RKO (cell line): ENCODE measurements at regions not wholly inside any gene's neighbourhood (a gene's known extent, or its start where the extent isn't known, plus 50 kb on each side); places are given as distances from the start of the nearest gene placed in this dataset.
A peak's percentile ranks its signal among the peaks of the same experiment; 100 is the strongest.
"Not testable (repeated sequence)": the region's sequence is repeated elsewhere in the genome, so short reads cannot be mapped to it uniquely, and the experiment has no call there.

Experiments
- DNase-seq: peaks from one replicate; pipeline ENCODE4 v3.0.0-alpha.2; 2016; ENCODE audit warnings: low spot score

DNA sequence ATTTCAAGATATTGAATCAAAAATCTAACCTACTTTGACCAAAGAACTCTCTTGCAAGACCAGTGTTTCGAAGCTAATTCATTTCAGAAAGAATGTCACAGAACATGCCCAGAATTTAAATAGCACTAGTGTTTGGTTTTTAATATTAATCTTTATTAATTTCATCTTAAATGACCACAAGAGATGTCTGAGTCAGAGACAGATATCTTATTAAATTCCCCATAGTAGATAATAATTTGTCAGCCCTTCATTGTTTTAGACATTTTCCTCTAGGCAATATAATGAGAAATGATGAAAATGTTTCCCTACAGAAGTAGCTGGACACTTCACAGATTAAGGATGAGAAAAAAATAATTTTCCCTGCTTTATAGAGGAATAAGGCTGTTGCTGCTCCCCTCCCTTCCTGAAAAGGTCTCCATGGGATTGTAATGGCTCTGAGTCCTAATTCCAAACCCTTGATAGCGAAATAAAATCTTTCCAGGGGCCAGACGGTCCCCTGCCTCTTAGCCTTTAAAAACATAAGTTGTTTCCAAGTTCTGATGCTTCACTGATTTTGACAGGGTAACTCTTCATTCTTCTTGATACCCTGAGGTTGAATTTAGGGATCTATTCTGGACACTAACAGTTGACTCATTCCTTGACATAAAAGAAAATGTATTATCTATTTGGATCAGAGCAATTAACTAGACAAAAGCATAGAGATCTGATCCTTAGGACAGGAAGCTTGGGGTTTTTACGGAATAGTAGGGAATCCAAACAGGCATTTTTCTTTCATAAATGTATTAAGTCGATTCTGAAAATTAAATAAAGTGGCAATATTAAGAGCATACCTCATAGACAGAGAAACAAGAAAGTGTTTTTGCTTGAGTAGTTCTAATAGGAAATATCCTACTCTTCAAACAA, 820.8 kb downstream of the BRINP3 start:
- no peak for DNase-seq

DNA sequence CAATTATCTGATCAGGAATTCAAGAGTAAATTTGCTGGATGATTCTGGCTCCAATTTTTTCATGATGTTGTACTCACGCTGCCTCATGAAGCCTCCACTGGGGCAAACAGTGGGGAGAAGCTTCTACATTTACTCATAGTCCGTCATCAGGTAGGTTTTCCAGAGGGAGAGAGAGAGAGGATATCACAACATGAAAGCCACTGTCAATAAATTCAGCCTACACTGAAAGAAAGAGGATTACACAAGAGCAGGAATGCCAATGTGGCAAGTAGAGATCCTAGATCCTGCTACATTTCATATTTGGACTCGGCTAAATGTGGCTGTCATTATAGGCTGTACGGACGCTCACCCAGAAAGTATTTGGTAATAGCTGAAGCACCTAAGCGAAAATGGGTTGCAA, 819.9 kb downstream of the BRINP3 start:
- DNase-seq: no peak

DNA sequence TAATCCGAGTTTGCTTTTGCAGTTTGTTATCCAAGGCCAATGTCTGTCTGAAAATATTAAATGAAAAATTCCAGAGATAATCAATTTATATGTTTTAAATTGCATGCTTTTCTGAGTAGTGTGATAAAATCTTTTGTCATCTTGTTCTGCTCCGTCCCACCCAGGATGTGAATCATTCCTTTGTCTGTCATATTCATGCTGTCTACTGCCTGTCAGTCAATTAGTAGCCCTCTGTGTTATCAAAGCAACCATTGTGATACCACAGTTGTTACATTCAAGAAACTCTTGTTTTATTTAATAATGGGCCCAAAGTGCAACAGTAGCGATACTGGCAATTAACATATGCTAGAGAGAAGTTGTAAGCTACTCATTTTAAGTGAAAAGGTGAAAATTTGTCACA, 819.3 kb downstream of the BRINP3 start:
- peak; percentile 39 for DNase-seq

DNA sequence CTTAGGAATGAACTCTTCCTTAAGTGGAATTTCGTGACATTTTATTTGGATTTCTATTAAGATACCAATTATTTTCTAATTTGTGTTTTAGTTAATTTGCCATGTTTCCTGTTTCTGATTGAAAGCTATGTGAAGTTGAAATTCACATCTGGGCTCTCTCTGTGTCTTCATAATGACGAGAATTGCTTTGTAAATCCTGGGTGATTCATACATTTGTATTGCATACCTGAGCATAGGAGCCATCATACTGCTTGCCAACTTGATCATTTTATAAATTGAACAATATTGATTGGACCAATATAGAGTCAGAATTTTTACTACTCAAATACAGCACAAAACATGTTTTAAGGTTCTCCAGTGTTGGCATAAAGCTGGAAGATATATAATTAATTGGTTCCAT, 817.9 kb downstream of the BRINP3 start:
- no peak for DNase-seq

DNA sequence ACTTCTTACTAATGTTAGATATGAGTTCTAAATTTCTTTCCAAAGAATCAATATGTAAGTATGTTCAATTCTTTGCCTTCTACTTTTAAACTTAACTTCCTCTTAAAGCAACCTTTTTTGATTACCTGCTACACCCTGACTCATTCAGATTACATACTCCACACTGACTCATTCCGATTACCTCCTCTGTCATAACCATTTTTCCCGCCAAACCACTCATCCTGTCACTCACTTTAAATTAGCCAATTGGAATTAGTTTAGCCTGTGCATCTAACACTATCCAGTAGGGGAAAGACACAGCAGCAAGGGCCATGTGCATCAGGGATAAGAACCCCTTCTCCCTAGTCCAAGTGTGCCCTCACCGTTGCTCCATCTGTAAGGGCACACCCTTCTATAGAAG, 815.5 kb downstream of the BRINP3 start:
- DNase-seq: peak; percentile 54

DNA sequence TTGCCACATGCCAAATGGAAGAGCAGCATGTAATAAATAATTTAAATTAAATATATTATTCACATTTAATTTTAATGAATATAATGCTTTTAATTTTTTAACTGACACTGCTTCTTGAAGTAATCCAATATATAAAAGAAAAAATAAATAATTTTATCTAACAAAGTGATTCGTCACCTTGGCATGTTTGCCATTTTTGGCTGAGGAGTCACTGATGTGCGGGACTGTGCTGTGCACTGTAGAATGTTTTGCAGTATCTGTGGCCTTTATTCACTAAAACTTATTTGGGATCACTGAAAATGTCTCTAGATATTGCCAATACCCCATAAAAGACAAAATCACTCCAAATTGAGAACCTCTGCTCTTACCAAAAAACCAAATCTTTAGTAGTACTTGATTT, 807.8 kb downstream of the BRINP3 start:
- peak; percentile 50 for DNase-seq

DNA sequence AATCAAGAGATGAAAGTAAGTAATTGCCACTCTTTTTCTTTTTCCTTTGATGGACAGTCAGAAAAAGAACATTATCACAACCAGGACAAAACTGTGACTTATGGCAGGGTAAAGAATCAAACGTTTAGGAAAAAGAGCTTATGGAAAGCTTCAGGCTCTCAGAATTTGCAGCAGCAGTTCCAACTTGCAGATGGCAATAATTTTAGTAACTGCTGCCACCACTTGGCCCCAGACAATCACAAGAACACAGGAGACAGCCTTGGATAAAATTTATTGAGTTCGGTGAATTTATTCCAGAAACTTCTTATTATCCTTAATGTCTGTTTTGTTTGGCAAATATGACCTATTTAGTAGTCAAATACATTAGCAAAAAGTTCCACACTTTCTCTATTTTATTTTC, 804.4 kb downstream of the BRINP3 start:
- peak; percentile 9 for DNase-seq

DNA sequence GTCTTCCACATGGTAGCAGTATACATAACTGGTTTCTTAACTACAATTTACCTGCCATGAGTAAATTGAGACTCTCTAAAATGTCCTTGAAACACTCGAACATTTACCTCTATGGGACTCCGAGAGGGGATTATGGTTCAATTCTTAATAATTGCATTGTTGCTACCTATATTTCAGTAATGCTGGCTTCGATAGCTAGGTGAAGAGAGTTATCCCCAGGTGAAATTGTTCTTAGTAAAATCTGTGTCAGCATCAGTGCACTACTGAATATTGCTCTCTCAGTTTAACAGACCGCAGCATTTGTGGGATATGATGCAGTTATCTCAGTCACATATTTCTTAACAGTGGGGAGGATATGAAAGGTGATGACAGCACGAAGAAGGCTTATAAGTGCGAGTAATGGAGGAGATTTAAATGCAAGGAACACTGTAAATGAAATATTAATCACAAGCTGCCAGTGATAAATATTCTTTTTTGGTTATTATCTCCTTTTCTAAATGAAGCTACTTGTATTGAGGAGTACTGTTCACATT, 801.9 kb downstream of the BRINP3 start:
- no peak for DNase-seq

DNA sequence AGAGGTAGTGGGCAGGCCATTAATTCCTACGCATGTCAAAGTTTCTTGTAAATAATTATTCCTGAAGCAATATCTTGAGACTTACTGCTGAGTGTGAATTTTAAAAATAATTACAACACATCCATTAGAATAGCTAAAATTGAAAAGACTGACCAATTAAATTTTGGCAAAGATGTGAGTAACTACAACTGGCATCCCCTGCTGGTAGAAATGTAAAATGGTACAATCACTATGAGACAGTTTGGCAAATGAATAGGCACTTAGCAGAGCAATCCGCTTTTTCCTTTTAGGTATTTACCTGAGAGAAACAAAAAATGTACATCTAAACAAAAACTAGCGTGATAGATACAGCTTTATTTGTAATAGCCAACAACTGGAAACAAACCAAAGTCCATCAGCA, 798.9 kb downstream of the BRINP3 start:
- no peak for DNase-seq

DNA sequence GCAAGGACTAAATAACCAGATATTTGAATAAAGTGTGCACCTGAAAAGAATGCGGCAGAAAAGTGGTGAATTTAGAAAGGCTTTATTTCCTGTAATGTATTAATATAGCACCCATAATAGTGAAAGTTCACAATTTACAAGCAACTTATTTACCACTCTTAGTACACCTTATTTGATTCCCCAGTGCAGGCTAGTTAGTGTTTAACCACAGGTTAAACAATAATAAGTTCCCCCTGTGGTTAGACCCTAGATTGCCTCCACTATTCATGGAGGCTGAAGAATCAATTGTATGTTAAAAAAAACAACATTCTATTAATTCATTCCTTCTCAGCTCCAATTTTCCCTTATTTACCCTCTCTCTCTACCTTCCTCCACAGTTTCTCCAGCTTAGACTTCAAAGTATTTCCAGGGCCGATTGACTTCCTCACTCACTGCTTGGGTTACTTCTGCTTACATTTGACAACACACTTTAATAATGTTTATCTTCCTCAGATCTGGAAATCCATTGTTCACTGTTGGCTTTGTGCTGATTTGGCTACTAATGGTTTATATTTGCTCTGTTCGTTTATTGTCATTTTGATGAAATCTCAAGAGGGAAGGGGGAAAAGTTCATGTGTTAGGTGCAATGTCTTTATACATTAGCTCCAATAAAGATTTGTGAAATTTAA, 796.3 kb downstream of the BRINP3 start:
- DNase-seq: no peak

DNA sequence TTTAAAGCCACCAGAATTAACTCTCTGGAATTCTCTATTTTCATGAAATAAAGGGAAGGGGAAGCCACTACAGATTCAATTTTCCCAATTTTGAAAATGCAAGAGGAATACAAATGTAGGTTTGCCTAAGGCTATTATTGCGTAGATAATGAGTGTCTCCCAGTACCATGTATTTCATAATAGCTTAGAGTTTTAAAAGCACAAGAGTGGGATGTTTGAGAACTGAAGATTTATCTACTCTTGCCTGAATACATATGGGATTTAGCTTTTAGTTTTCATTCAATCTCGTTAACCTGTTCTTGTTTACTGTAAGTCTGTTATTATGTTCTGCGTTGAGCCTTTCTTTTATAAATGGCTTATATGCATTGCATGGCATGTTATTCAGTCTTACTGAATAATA, 795.1 kb downstream of the BRINP3 start:
- no peak for DNase-seq

DNA sequence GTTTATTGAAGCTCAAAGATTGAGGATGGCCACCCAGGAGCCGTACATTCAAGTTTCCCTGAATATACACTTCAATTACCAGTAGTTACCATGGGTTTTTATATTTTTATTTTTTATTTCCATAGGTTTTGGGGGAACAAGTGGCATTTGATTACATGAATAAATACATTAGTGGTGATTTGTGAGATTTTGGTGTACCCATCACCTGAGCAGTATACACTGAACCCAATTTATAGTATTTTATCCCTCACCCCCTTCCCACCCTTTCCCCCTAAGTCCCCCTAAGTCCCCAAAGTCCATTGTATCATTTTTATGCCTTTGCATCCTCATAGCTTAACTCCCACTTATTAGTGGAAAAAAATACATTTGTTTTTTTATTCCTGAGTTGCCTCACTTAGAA, 791.4 kb downstream of the BRINP3 start:
- DNase-seq: no peak

DNA sequence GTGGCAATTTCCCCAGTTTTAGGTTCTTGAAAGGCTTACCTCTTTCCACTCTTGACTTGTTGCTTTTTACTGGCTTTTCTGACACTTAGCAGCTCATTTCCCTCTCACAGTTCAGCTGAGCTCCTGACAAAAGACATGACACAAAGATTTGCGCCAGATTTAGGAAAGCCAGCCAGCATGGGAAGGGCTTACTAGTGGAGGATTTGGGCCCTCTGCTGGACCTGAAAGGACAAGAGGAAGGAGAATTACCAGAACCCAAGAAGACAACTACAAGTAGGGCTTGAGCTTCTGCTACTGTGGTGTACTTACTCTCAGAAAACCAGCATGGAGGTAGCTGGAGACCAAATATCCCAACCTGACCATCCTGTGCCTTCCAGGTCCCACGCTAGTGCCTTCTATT, 784.5 kb downstream of the BRINP3 start:
- no peak for DNase-seq

DNA sequence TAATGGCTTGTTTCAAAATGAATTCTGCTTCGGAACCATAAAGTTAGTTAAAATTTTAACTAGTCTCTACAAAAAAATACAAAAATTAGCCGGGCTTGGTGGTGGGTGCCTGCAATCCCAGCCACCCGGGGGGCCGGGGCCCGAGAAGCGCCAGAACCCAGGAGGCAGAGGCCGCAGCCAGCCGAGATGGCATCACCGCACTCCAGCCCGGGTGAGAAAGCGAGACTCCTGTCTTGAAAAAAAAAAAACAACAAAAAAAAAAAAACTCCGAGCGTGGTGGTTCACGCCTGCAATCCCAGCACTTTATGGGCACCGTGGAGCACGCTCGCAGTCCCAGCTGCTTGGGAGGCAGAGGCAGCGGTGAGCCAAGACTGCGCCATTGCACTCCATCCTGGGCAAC, 781.4 kb downstream of the BRINP3 start:
- no peak for DNase-seq

DNA sequence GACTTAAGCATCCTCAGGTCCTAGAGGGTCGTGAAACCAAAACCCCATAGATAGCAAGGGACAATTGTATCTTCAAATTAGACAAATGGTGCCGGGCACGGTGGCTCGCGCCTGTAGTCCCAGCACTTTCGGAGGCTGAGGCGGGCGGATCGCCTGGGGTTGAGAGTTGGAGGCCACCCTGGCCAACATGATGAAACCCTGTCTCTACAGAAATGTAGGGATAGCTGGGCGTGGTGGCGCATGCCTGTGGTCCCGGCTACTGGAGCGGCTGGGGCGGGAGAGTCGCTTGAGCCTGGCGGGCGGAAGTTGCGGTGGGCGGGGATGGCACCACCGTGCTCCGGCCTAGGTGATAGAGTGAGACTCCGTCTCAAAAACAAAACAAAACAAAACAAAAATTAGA, 780.6 kb downstream of the BRINP3 start:
- DNase-seq: no peak

DNA sequence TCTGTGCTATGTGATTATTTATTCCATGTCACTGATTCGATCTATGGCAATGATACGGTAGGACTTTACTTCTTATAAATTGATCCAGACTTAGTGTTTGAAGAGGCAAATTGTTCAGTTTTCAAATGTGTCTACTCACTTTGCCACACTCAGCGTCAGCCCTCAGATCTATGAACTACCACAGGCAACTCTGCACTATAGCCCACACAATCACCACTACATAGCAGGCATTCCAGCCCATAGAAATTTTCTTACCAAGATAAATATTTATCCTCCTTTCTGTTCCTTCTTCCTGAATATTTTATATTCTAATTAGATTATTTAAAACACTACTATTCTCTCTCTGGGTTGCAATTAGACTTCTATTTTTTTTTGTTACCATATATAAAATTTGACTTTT, 776.1 kb downstream of the BRINP3 start:
- no peak for DNase-seq

DNA sequence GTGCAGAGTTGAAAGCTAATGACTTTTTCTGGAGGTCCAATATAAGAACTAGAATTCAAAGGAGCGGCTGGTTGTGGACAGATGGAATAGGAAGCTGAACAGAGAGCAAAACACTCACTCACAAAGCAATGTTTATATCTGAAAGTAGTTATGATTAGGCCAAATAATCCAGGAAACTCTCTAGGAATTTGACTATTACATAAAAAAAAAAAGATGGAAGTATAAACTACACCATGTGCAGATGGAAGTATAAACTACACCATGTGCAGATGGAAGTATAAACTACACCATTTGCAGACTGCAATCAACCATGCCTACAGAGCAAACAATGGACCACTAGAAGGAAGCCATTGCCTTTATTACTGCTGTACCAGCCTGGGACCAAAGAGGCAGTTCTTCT, 771.1 kb downstream of the BRINP3 start:
- no peak for DNase-seq

DNA sequence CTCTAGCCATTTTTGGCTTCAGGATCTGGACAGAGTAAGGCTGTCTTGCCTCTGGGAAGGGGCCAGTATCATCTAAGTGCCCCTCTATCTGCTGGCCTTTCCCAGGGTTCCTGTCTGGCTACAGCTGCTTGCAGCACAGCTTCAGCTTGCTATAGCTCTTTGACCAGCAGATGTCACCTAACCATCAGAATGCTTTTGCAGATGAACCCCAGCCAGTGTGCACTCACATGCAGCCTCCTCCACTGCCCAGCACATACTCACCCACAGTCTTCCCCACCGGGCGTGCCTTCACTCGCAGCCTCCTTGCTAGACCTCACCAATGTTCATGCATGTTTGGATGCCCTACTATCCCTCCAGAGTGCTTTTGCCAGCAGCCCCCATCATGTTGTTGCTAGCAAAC, 769.0 kb downstream of the BRINP3 start:
- peak; percentile 9 for DNase-seq

DNA sequence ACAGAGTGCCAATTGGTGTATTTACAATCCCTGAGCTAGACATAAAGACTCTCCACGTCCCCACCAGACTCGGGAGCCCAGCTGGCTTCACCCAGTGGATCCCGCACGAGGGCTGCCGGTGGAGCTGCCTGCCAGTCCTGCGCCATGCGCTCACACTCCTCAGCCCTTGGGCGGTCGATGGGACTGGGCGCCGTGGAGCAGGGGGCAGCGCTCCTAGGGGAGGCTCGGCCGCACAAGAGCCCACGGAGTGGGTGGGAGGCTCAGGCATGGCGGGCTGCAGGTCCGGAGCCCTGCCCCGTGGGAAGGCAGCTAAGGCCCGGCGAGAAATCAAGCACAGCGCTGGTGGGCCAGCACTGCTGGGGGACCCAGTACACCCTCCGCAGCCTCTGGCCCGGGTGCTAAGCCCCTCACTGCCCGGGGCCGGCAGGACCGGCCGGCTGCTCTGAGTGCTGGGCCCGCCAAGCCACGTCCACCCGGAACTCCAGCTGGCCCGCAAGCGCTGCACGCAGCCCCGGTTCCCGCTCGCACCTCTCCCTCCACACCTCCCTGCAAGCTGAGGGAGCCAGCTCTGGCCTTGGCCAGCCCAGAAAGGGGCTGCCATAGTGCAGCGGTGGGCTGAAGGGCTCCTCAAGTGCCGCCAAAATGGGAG, 759.4 kb downstream of the BRINP3 start:
- DNase-seq: not testable (repeated sequence)

DNA sequence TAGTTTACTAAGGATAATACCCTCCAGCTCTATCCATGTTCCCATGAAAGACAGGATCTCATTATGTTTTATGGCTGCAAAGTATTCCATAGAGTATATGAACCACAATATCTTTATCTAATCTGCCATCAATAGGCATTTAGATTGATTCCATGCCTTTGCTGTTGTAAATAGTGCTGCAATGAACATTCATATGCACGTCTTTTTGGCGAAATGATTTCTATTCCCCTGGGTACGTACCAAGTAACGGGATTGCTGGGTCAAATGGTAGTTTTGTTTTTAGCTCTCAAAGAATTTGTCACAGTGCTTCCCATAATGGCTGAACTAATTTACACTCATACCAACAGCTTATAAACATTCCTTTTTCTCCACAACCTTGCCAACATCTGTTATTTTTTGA, 750.9 kb downstream of the BRINP3 start:
- DNase-seq: no peak

DNA sequence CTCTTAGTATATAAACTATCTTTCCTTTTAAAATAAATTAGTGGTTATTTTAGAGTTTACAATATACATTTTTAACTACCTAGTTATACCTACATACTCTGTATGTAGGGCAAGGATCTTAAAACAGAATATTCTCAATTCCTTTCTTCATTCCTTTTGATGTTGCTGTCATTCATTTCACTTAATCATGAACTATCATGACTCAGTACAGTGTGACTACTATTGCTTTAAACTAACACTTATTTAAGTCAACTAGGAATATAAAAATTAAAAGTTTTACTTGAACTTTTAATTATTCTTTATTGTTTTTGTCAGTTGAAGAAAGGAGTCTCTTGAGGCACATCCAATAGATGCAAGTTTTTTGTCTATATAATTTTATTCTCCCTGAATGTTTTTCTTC, 726.4 kb downstream of the BRINP3 start:
- peak; percentile 37 for DNase-seq

DNA sequence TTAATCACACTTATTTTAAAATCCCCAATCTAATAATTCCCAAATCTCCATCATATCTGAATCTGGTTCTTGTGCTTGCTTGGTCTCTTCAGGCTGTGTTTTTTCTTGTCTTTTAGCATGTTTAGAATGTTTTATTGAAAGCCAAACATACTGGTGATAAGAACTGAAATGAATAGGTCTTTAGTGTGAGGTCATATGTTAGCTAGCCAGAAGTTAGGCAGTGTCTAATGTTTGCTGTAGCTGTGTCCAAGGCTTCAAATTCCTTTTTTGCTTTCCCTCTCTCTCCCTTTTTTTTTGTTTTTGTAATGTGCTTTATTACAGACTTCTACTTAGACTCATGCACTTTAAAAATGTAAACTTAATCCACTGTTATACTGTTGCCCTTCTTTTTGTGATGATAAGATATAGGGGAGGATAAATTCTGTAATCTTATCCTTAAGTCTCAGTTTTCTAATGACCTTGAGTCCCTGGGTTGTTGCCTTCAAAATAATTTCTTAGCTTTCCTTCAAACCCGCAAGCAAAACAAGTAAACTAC, 725.1 kb downstream of the BRINP3 start:
- no peak for DNase-seq

DNA sequence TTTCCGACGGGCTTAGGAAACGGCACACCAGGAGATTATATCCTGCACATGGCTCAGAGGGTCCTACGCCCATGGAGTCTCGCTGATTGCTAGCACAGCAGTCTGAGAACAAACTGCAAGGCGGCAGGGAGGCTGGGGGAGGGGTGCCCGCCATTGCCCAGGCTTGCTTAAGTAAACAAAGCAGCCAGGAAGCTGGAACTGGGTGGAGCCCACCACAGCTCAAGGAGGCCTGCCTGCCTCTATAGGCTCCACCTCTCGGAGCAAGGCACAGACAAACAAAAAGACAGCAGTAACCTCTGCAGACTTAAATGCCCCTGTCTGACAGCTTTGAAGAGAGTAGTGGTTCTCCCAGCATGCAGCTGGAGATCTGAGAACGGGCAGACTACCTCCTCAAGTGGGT, 722.6 kb downstream of the BRINP3 start:
- not testable (repeated sequence) for DNase-seq
